B cell (primary cell): ENCODE measurements at regions not wholly inside any gene's neighbourhood (a gene's known extent, or its start where the extent isn't known, plus 50 kb on each side); places are given as distances from the start of the nearest gene placed in this dataset.

Experiments
- ATAC-seq: fragments of 200-7000 bp; cut with Tn5 transposase; one replicate; pipeline ENCODE4 v1.10.0; 2021; ENCODE audit warnings: low read depth, mild to moderate bottlenecking, moderate number of reproducible peaks, moderate library complexity
- CTCF ChIA-PET: fragments of 350-600 bp; sonication (Branson Sonifier 250); formaldehyde crosslinking; loops from one replicate; lab custom pipeline; 2021; ENCODE audit warnings: antibody characterized with exemption, inconsistent platforms; lab: Charles Lee
- POLR2A ChIA-PET: fragments of 350-600 bp; sonication (Branson Sonifier 250); formaldehyde crosslinking; loops from one replicate; lab custom pipeline; 2021; ENCODE audit warnings: antibody characterized with exemption; lab: Charles Lee
- DNase-seq: peaks from one replicate; pipeline ENCODE4 v3.0.0; 2013
- H2AFZ ChIP-seq: 2 replicates; pipeline ENCODE4 v1.6.1; 2012; ENCODE audit warnings: mild to moderate bottlenecking, low read depth, low read length; ENCODE audit not compliant: insufficient read depth, poor library complexity, severe bottlenecking
- H3K27ac ChIP-seq, 2 donors: 1 replicate in 1 of 2; 2 replicates in 1 of 2; pipeline ENCODE4 v1.5.1; 2012 to 2013; ENCODE audit warnings: low read length in 2 of 2, mild to moderate bottlenecking in 2 of 2, moderate library complexity in 1 of 2
- H3K27me3 ChIP-seq, 4 experiments: fragments of 200-600 bp in 1 of 4; sonication (generic) in 1 of 4; replicated peaks in 1 of 4; 1 replicate in 2 of 4; 2 replicates in 2 of 4; pipeline versions ENCODE4 v1.6.1 to v1.7.0; 2013 to 2016; ENCODE audit warnings: low read length in 3 of 4, mild to moderate bottlenecking in 2 of 4, mixed read lengths in 1 of 4, moderate library complexity in 1 of 4; ENCODE audit not compliant: insufficient read depth in 4 of 4, control insufficient read depth in 3 of 4; ENCODE audit errors: control extremely low read depth in 1 of 4
- H3K36me3 ChIP-seq, 2 experiments: replicated peaks in 1 of 2; 1 replicate in 1 of 2; 2 replicates in 1 of 2; pipeline versions ENCODE4 v1.6.1 to v1.7.1; 2013; ENCODE audit warnings: low read length in 1 of 2; ENCODE audit not compliant: insufficient read depth in 2 of 2, control insufficient read depth in 1 of 2; ENCODE audit errors: control extremely low read depth in 1 of 2, extremely low read depth in 1 of 2
- H3K4me1 ChIP-seq, 2 donors: fragments of 200-600 bp in 1 of 2; sonication (generic) in 1 of 2; 1 replicate in 1 of 2; 2 replicates in 1 of 2; pipeline versions ENCODE4 v1.5.1 to v1.6.1; 2013 to 2017; ENCODE audit warnings: low read length in 2 of 2; ENCODE audit not compliant: control insufficient read depth in 2 of 2, insufficient read depth in 2 of 2
- H3K4me2 ChIP-seq: replicated peaks from 2 replicates; pipeline ENCODE3; 2012; ENCODE audit warnings: mild to moderate bottlenecking, low read depth, low read length; ENCODE audit not compliant: poor library complexity, severe bottlenecking
- H3K4me3 ChIP-seq, 5 experiments: fragments of 200-600 bp in 1 of 5; sonication (generic) in 1 of 5; 1 replicate in 3 of 5; 2 replicates in 2 of 5; pipeline versions ENCODE4 v1.5.1 to v1.7.0; 2011 to 2016; ENCODE audit warnings: low read length in 4 of 5, mild to moderate bottlenecking in 4 of 5, low read depth in 2 of 5, control low read depth in 1 of 5, moderate library complexity in 1 of 5; ENCODE audit not compliant: insufficient read depth in 1 of 5; ENCODE audit errors: control extremely low read depth in 1 of 5, extremely low read depth in 1 of 5
- H3K79me2 ChIP-seq: fragments of 200-600 bp; sonication (generic); one replicate; pipeline ENCODE4 v1.6.0; 2016; ENCODE audit warnings: low read length; ENCODE audit not compliant: control insufficient read depth, insufficient read depth
- H3K9ac ChIP-seq: fragments of 200-600 bp; sonication (generic); 2 replicates; pipeline ENCODE4 v1.6.1; 2017; ENCODE audit warnings: mild to moderate bottlenecking, low read length, moderate library complexity
- H3K9me3 ChIP-seq, 3 donors: one replicate each; pipeline versions ENCODE4 v1.6.1 to v1.7.1; 2013; ENCODE audit warnings: low read length in 2 of 3; ENCODE audit not compliant: control insufficient read depth in 2 of 3, insufficient read depth in 1 of 3; ENCODE audit errors: control extremely low read depth in 1 of 3
- H4K20me1 ChIP-seq: 2 replicates; pipeline ENCODE4 v1.6.0; 2012; ENCODE audit warnings: mild to moderate bottlenecking, low read length; ENCODE audit not compliant: insufficient read depth, control insufficient read depth, poor library complexity, severe bottlenecking
- H3K27ac Mint-ChIP-seq: one replicate; pipeline ENCODE4 v1.8.0; 2021; ENCODE audit warnings: mixed read lengths
- H3K27me3 Mint-ChIP-seq: one replicate; pipeline ENCODE4 v1.8.0; 2021; ENCODE audit warnings: mixed read lengths
- H3K4me1 Mint-ChIP-seq: one replicate; pipeline ENCODE4 v1.8.0; 2021; ENCODE audit warnings: mixed read lengths
- H3K4me3 Mint-ChIP-seq: one replicate; pipeline ENCODE4 v1.8.0; 2021; ENCODE audit warnings: mixed read lengths
- H3K9me3 Mint-ChIP-seq: one replicate; pipeline ENCODE4 v1.8.0; 2022; ENCODE audit warnings: mixed read lengths; ENCODE audit not compliant: insufficient read depth
- CTCF ChIP-seq: fragments of 200-600 bp; IDR thresholded peaks from one replicate; pipeline ENCODE4 v1.8.0; 2022; ENCODE audit warnings: antibody characterized with exemption, mild to moderate bottlenecking
- EZH2 ChIP-seq: IDR thresholded peaks from 2 replicates; pipeline ENCODE4 v1.6.1; 2012; ENCODE audit warnings: borderline replicate concordance, low read depth, mild to moderate bottlenecking, moderate library complexity, low read length; ENCODE audit not compliant: insufficient read depth, poor library complexity, severe bottlenecking
- WGBS: methylation state at CpG from one replicate; pipeline ENCODE4 v1.1.5; 2013; ENCODE audit warnings: missing lambda C conversion rate; ENCODE audit not compliant: insufficient coverage; 5-methylcytosine and 5-hydroxymethylcytosine counted together
- intact Hi-C: fragments of 100-400 bp; cut with micrococcal nuclease; formaldehyde crosslinking; loops from one replicate; pipeline ENCODE4 v1.10.0; 2022

DNA sequence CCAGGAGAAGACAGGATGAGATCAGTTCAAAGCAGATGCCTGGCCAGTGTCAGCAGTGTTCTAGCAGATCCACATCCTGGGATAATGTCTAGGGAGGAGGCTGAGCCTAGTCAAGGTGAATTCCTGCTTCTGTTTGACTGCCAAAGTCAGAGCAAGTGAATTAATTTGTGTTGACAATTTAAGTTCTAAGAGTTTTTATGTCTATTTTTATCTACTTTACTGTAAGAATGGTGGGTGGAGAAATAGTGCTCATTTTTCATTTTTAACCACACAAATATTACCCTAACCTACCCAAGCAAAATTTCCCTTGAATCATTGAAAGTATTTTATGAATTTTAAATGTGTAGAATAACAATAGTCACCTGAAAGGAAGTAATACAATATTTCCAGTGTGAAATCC lies 207.6 kb upstream of the SLC10A2 start:
- no peaks in the 10 kb centered on the region for H3K36me3 ChIP-seq
- H3K4me1 ChIP-seq = no peaks in the 10 kb centered on the region
- no peak overlapping the region for H3K27ac ChIP-seq
- intact Hi-C loops = no loop called here
- ChIA-PET POLR2A (no interaction called here), CTCF (no interaction called here)
- H2AFZ ChIP-seq = no peak overlapping the region
- no peak for DNase-seq
- no peak overlapping the region for H3K4me2 ChIP-seq
- H3K79me2 ChIP-seq = no peaks in the 10 kb centered on the region
- H3K9me3 Mint-ChIP-seq = peaks cover 2% of the 10 kb centered on the region
- peaks cover 4% of the 10 kb centered on the region for H3K4me1 Mint-ChIP-seq
- no peaks in the 10 kb centered on the region for H3K27me3 ChIP-seq
- TF ChIP-seq EZH2 (no peak), CTCF (no peak)
- no peaks in the 10 kb centered on the region for H3K27me3 Mint-ChIP-seq
- ATAC-seq = no peak
- H3K27ac Mint-ChIP-seq = no peak overlapping the region
- H3K9ac ChIP-seq = no peak overlapping the region
- H4K20me1 ChIP-seq = no peaks in the 10 kb centered on the region
- H3K4me3 Mint-ChIP-seq = no peak overlapping the region
- H3K9me3 ChIP-seq = peaks cover 0 to 2% (median 0%) of the 10 kb centered on the region in 3 donors
- H3K4me3 ChIP-seq = no peak overlapping the region

DNA sequence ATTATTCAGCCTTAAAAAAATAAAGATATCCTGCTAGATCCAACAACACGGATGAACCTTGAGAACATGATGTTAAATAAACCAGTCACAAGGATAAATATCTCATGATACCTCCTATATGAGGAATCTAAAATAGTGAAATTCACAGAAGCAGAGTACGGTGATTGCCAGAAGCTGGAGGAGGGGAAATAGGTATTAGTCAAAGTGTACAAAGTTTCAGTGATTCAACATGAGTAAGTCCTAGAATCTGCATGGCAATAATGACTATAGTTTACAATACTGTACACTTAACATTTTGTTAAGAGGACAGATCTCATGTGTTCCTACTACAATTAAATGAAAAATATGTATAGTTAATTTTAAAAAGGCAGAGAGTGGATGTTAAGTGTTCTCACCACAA lies 206.6 kb upstream of the SLC10A2 start:
- Histone ChIP-seq H3K4me3 (no peak overlapping the region), H3K27me3 (no peaks in the 10 kb centered on the region), H3K27ac (no peak overlapping the region), H3K4me2 (no peak overlapping the region), H2AFZ (no peak overlapping the region), H3K4me1 (no peaks in the 10 kb centered on the region), H3K36me3 (no peaks in the 10 kb centered on the region), H3K79me2 (no peaks in the 10 kb centered on the region), H4K20me1 (no peaks in the 10 kb centered on the region), H3K9ac (no peak overlapping the region), H3K9me3 (peaks cover 0 to 7% (median 2%) of the 10 kb centered on the region in 3 donors)
- Mint-ChIP-seq H3K9me3 (peaks cover 5% of the 10 kb centered on the region), H3K4me3 (no peak overlapping the region), H3K4me1 (peaks cover 4% of the 10 kb centered on the region), H3K27ac (no peak overlapping the region), H3K27me3 (no peaks in the 10 kb centered on the region)
- no CpG with 5 or more reads among the region's 2 CpGs for WGBS
- DNase-seq = no peak
- TF ChIP-seq CTCF (no peak), EZH2 (no peak)
- ChIA-PET CTCF (no interaction called here), POLR2A (no interaction called here)
- intact Hi-C loops = no loop called here
- ATAC-seq = no peak
